GM13977 (cell line): ENCODE measurements at regions not wholly inside any gene's neighbourhood (a gene's known extent, or its start where the extent isn't known, plus 50 kb on each side); places are given as distances from the start of the nearest gene placed in this dataset.
"Not testable (repeated sequence)": the region's sequence is repeated elsewhere in the genome, so short reads cannot be mapped to it uniquely, and the experiment has no call there.

Experiments
- DNase-seq: peaks from one replicate; pipeline ENCODE4 v3.0.0; 2012; ENCODE audit warnings: low spot score
- in situ Hi-C: fragments of 300-500 bp; cut with MboI; formaldehyde crosslinking; loops from one replicate; pipeline ENCODE4 v1.12.0; 2022; ENCODE audit warnings: low sequenced_read_pairs, low pct_unique_long_range_greater_than_20kb, mixed read lengths, inconsistent platforms; ENCODE audit not compliant: unreplicated experiment
- TF ChIP-seq, protein P1 (sequence below): IDR thresholded peaks from 2 replicates; pipeline ENCODE4 v1.5.1; 2012; ENCODE audit warnings: mild to moderate bottlenecking, control low read depth; ENCODE audit not compliant: insufficient read depth; ENCODE audit errors: extremely low read depth, missing control alignments

DNA sequence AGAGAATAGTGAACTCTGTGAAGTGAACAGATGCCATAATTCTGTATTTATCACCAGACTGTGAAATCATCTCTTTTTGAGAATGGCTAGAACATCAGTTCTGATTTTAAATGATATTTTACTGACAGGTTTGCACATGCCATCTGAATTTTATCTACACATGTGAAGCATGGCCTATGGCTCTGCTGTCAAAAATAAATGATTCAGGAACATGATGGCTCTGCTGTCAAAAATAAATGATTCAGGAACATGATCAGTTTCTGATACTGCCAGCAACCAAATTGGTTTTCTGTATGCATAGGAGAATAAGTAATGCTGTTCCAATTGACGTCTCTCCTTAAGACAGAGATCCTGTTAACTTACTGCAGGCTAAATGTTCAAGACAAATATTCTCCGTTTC lies 70.6 kb upstream of the TLL1 start:
- no peak for DNase-seq
- in situ Hi-C loops: no loop called here
- TF ChIP-seq, protein P1, sequence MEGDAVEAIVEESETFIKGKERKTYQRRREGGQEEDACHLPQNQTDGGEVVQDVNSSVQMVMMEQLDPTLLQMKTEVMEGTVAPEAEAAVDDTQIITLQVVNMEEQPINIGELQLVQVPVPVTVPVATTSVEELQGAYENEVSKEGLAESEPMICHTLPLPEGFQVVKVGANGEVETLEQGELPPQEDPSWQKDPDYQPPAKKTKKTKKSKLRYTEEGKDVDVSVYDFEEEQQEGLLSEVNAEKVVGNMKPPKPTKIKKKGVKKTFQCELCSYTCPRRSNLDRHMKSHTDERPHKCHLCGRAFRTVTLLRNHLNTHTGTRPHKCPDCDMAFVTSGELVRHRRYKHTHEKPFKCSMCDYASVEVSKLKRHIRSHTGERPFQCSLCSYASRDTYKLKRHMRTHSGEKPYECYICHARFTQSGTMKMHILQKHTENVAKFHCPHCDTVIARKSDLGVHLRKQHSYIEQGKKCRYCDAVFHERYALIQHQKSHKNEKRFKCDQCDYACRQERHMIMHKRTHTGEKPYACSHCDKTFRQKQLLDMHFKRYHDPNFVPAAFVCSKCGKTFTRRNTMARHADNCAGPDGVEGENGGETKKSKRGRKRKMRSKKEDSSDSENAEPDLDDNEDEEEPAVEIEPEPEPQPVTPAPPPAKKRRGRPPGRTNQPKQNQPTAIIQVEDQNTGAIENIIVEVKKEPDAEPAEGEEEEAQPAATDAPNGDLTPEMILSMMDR: no peak

DNA sequence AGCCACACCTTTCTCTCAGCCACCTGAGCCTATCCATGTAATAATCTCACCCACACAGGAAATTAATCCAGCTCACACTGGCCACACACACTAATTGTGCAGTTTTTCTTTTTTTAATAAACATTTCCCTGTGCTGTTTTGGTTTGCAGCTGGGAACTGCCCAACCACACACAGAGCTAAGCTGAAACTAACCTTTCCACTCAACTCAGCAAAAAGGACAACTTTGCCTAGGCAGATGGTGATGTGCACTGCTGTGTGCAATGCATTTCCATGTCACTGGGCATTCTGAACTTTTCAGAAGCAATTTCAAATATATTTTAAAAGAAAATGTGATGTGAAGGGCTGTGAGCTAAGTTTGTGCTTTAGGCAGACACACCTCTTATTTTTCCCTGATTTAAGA lies 70.0 kb upstream of the TLL1 start:
- no peak for DNase-seq
- TF ChIP-seq, protein P1: no peak
- in situ Hi-C loops: no loop called here

DNA sequence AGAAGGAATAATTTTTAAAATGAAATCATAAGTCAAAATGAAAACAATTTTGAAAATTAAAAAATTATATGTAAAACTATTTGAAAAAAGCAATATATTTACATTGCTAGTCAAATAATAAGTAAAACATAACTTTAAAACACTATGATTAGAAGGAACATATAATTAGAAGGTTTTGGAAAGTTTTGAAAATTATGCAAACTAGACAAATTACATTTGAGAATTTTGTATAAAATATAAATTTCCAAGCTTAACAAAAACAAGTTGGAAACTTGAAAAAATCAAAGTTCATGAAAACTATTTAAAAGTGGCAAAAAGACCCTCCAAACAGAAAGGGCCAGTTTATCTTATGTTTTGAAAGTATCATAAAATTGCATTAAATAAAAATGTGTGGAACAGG lies 67.6 kb upstream of the TLL1 start:
- in situ Hi-C loops: no loop called here
- TF ChIP-seq, protein P1: no peak
- DNase-seq: no peak

DNA sequence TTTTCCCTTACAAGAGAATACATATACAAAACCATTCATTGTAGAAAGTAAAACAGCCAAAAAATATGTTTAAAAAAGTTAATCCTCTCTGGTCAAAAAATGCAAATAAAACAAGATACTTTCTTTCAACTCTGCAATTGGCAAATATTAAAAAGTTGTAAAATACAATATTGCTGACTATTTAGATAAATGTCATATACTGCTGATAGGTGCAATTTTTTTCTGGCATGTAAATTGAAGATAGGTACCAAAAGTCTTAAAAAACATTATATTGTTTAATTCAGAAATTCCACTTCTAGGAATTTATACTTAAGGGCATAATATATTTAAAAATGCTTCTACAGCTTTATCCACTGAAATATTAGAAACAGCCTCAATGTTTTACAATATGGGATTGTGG lies 66.4 kb upstream of the TLL1 start:
- no peak for DNase-seq
- TF ChIP-seq, protein P1: no peak
- in situ Hi-C loops: no loop called here

DNA sequence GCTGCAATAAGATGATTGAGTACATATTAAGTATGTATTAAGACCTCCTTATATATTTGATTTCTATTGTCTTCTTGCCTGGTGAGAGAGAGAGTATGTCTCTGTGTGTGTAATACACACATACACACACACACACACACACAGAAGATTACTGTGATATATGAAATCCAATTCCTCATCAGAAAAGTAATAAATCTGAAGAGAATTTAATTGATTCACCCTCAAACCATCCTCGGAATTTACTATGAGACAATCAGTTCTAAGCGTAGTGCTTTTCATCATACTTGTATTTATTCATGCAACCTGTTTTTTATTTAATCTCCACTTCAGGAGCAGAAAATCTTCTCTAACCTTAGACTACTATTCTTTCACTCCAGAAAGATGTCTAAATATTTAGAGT lies 62.3 kb upstream of the TLL1 start:
- in situ Hi-C loops: no loop called here
- DNase-seq: no peak
- TF ChIP-seq, protein P1: no peak

DNA sequence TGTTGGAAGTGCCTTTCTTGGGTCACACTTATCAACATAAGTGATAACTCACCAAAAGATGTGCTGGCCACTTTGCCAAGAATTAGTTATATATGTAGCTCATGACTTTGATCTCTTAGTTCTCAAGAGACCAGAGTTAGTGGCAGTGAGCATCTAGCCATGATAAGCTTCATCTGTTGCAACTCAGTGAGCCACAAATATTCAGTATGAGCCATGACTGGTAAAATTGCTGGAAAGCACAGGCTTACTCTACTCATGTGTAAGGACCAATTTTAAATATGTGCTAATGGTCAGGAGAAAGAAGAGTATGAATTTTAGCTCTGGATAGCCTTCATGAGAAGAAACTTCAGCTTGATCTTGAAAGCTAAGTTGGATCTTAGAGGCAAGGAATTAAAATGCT lies 59.4 kb upstream of the TLL1 start:
- TF ChIP-seq, protein P1: no peak
- in situ Hi-C loops: no loop called here
- no peak for DNase-seq

DNA sequence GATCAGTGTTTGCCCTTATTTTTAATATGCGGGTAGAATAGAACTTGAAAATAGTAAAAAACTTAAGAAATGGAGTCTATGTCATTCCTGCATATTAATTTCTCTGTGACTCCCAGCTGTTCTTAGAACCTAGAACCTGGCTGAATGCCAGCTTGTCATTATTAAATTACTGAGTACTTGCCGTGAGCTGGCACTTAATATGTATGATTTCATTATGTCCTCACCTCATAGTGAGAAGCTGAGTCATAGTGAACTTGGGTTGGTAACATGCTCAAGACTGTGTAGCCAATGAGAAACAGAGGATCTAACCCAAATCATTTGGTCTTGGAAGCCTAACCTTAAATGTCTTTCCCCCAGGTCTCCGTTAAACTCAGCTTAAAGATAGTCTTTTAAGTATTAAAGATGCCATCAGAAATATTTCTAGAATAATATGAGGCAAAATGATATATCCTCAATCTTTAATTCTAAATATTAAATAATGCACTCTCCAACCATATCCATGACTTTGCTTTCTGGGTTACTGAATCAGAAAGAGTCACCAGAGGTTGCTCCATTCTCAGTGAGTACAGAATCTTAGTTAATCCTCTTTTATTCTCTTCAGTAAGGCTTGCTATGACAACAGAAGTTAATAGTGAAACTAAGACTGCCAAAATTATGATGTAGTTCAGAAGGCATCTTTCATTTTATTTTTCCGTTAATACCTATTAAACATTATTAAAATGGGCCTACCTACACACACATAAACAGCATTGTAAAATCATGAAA lies 58.6 kb upstream of the TLL1 start:
- no peak for DNase-seq
- TF ChIP-seq, protein P1: no peak
- in situ Hi-C loops: no loop called here

DNA sequence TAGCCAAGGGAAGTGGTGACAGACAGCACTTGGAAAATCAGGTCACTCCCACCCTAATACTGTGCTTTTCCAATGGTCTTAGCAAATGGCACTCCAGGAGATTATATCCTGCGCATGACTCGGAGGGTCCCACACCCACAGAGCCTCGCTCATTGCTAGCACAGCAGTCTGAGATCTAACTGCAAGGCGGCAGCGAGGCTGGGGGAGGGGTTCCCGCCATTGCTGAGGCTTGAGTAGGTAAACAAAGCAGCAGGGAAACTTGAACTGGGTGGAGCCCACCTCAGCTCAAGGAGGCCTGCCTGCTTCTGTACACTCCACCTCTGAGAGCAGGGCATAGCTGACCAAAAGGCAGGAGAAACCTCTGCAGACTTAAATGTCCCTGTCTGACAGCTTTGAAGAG lies 53.9 kb upstream of the TLL1 start:
- in situ Hi-C loops, DNase-seq: not testable (repeated sequence)
